Activated naive CD4-positive, alpha-beta T cell treated with anti-CD3 and anti-CD28 coated beads, Interleukin-2, amount 50 U/mL, for 24 hours (primary cell): ENCODE measurements at regions not wholly inside any gene's neighbourhood (a gene's known extent, or its start where the extent isn't known, plus 50 kb on each side); places are given as distances from the start of the nearest gene placed in this dataset.

Source experiments
- H3K27ac Mint-ChIP-seq: one replicate; pipeline ENCODE4 v1.8.0; 2021; ENCODE audit warnings: mild to moderate bottlenecking, mixed read lengths
- H3K27me3 Mint-ChIP-seq: one replicate; pipeline ENCODE4 v1.8.0; 2021; ENCODE audit warnings: mixed read lengths
- H3K36me3 Mint-ChIP-seq: one replicate; pipeline ENCODE4 v1.8.0; 2021; ENCODE audit warnings: mixed read lengths
- H3K4me1 Mint-ChIP-seq: one replicate; pipeline ENCODE4 v1.8.0; 2021; ENCODE audit warnings: mixed read lengths
- H3K4me3 Mint-ChIP-seq: one replicate; pipeline ENCODE4 v1.8.0; 2021; ENCODE audit warnings: mild to moderate bottlenecking, mixed read lengths
- H3K9me3 Mint-ChIP-seq: one replicate; pipeline ENCODE4 v1.8.0; 2021; ENCODE audit warnings: mixed read lengths

DNA sequence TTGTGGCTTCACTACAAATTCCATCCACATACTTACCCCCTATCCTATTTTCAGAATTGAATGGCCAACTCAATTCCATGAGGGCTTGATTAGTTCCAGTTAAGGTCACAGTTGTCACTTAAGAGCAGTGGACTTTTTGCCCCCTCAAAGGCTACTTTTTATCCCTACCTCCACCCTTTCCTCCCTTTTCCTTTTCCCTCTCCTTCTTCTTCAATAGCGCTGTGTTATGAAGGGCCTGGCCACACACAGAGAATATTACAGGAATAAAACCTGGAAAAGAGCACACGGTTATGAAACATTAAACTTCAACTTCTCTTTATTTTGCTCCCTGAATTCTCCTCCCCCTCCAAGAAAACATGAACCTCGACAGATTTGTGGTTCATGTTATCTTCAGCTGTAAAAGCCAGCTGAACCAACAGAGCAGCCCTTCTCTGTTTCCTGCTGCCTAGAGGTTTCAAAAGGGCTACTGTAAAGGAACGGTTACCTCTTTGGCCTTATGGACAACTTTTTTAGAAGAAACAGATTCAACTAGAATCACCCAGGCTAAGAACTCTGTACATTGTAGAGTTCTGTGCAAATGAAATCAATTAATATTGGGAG lies 87.0 kb upstream of the RPL34 start:
- peaks cover 7% of the 10 kb centered on the region for H3K9me3 Mint-ChIP-seq
- no peaks in the 10 kb centered on the region for H3K27me3 Mint-ChIP-seq
- H3K4me1 Mint-ChIP-seq = peaks cover 79% of the 10 kb centered on the region
- H3K36me3 Mint-ChIP-seq = peaks cover 2% of the 10 kb centered on the region
- peak overlapping the region; percentile 23 for H3K4me3 Mint-ChIP-seq
- H3K27ac Mint-ChIP-seq = peak overlapping the region; percentile 60

DNA sequence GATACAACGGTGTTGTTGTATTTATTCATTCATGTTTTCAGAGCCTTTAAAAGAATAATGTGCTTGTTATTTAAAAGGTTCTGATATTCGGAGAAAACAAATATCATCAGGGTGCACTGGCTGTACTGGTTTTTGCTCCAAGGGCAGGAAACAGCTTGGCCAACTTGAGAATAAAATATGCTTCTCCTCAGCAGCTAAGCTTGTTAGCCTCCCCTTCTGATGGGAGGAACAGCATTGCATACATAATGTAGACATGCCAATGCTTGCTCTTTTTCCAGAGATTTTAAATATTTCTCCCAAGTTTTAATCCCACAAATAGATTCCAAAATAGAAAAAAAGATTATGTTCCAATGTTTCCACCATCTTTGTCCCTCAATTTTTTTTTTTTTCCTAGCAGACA lies 87.6 kb upstream of the RPL34 start:
- peaks cover 85% of the 10 kb centered on the region for H3K4me1 Mint-ChIP-seq
- no peak overlapping the region for H3K27ac Mint-ChIP-seq
- peaks cover 11% of the 10 kb centered on the region for H3K9me3 Mint-ChIP-seq
- peaks cover 2% of the 10 kb centered on the region for H3K36me3 Mint-ChIP-seq
- H3K4me3 Mint-ChIP-seq = peak overlapping the region; percentile 13
- H3K27me3 Mint-ChIP-seq = no peaks in the 10 kb centered on the region

GRCh38 chr4:108532187-108532586 lies 88.2 kb upstream of the RPL34 start:
- Mint-ChIP-seq H3K27ac (peak overlapping the region; percentile 89), H3K27me3 (no peaks in the 10 kb centered on the region), H3K36me3 (peaks cover 6% of the 10 kb centered on the region), H3K4me1 (peaks cover 90% of the 10 kb centered on the region), H3K9me3 (peaks cover 11% of the 10 kb centered on the region), H3K4me3 (peak overlapping the region; percentile 66)

DNA sequence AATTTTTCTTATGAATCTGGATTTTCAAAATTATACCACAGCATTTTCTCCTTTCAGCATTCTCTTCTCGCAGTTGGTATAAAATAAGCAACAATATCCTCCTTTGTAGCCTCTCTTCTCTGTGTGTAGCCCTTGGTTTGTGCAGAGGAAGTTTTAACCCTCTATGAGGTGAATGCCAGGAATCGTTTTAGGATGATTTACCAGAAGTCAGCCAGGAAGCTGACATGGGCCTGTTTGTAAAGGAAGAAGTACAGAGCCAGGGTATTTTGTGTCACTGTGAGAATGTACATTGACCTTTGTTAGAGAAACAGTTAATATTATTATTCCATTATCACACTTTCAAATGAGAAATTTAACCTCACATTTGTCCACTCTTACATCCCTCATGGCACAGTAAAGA lies 88.9 kb upstream of the RPL34 start:
- H3K36me3 Mint-ChIP-seq = peaks cover 6% of the 10 kb centered on the region
- no peaks in the 10 kb centered on the region for H3K27me3 Mint-ChIP-seq
- peaks cover 16% of the 10 kb centered on the region for H3K9me3 Mint-ChIP-seq
- H3K4me1 Mint-ChIP-seq = peaks cover 93% of the 10 kb centered on the region
- H3K27ac Mint-ChIP-seq = peak overlapping the region; percentile 89
- peak overlapping the region; percentile 66 for H3K4me3 Mint-ChIP-seq

DNA sequence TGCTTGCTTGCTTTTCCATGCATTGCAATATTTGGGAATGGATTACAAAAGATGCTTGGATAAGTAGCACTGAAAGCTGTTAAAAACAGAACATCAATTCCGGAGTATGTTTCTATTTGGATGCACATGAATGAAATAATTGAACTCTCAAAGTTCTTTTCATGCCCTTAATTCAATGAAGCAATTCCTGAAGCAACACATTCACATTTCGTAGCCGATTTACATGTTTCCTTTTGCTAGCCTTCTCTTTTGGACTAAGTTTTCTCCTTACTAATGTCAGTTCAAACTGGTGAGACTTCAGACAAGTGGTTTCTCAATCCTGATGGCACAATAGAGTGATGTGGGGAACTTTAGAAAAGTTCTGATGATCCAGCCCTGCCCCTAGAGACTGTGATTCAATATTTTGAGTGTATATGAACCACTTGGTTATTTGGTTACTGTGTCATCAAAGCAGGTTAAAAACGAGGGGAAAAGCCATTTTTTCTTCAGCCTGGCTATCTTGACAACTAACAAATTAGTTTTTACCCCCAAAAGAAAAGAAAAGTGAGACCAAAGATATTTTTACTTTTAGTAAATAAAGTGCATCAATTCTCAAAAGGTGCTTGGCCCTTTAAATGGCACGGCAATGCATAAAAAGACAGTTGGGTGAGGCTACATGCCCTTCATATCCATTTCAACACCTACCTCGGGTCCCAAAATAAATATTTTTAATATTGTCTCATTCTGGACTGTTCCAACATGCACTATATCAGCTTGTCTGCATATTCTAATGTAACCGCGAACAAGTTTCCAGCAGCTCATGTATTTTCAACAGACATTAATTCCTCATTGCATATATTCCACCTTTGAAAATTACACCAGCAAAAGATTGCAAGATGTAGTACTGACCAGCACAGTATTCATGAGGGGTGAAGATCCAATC lies 90.1 kb upstream of the RPL34 start:
- Mint-ChIP-seq H3K27ac (peak overlapping the region; percentile 63), H3K36me3 (peaks cover 8% of the 10 kb centered on the region), H3K27me3 (no peaks in the 10 kb centered on the region), H3K9me3 (peaks cover 21% of the 10 kb centered on the region), H3K4me3 (peak overlapping the region; percentile 19), H3K4me1 (peaks cover 89% of the 10 kb centered on the region)

- peaks cover 92% of the 10 kb centered on the region for H3K4me1 Mint-ChIP-seq
- peak overlapping the region; percentile 86 for H3K27ac Mint-ChIP-seq
- H3K4me3 Mint-ChIP-seq = no peak overlapping the region
Observed at GRCh38 chr4:108529102-108529501, 91.3 kb upstream of the RPL34 start.

DNA sequence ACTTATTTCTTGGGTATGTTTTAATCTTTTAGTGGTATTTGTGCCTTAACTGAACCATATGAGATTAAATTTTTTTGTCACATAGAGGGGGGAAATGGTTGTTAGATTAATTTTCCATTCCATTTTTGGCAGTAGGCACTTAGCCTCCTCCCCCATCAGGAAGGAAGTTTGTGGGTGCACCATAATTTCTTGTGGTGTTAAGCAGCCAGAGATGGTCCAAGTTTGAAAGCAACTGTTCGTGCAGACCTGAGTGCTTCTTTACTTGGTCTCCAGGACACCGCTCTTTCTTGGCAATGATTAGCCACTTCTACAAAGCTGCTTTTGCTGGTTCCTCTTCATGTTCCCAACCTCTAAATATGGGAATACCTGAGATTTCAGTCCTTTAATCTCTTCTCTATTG lies 92.7 kb upstream of the RPL34 start:
- H3K4me1 Mint-ChIP-seq = peaks cover 78% of the 10 kb centered on the region
- H3K27me3 Mint-ChIP-seq = no peaks in the 10 kb centered on the region
- H3K36me3 Mint-ChIP-seq = peaks cover 10% of the 10 kb centered on the region
- H3K27ac Mint-ChIP-seq = peak overlapping the region; percentile 88
- peaks cover 21% of the 10 kb centered on the region for H3K9me3 Mint-ChIP-seq
- H3K4me3 Mint-ChIP-seq = peak overlapping the region; percentile 75

More at GRCh38 chr4:108529102-108529501, 91.3 kb upstream of the RPL34 start:
- Mint-ChIP-seq H3K27me3 (no peaks in the 10 kb centered on the region), H3K9me3 (peaks cover 21% of the 10 kb centered on the region), H3K36me3 (peaks cover 10% of the 10 kb centered on the region)

- peaks cover 43% of the 10 kb centered on the region for H3K4me1 Mint-ChIP-seq
- H3K27ac Mint-ChIP-seq = no peak overlapping the region
- peaks cover 1% of the 10 kb centered on the region for H3K36me3 Mint-ChIP-seq
- no peaks in the 10 kb centered on the region for H3K27me3 Mint-ChIP-seq
- H3K9me3 Mint-ChIP-seq = no peaks in the 10 kb centered on the region
- H3K4me3 Mint-ChIP-seq = no peak overlapping the region
Observed at GRCh38 chr4:108520807-108521206, 99.6 kb upstream of the RPL34 start.

- Mint-ChIP-seq H3K4me3 (no peak overlapping the region), H3K27me3 (no peaks in the 10 kb centered on the region), H3K36me3 (peaks cover 1% of the 10 kb centered on the region), H3K9me3 (no peaks in the 10 kb centered on the region), H3K4me1 (peaks cover 40% of the 10 kb centered on the region), H3K27ac (peak overlapping the region; percentile 19)
Observed at GRCh38 chr4:108519911-108520601, 100.3 kb upstream of the RPL34 start.

DNA sequence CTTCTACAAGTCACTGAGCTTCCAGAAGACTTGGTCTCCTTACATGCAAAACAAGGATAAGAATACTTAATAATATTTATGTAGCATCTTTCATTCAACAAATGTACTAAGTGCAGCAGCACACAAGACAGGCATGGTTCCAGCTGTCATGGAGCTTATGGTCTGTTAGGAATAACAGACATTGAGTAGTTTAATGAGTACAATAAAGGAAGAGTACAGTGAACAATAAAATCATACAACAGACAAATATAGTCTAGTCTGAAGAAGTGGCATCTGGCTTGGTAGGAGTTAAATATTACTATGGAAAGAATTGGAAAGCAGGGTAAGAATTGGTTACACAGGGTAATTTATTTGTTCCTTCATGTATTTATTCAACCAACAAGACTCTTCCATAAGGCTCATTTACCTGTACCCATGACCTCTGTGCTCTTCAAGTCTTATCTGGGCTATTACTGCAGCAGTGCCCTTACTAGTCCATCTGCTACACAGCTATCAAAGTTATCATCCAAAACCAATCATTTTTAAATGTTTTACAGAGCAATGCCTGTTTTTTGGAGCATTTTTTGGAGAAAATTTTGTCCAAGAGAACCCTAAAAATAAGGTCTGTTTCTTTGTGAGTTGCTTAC lies 101.1 kb upstream of the RPL34 start:
- H3K4me1 Mint-ChIP-seq = peaks cover 33% of the 10 kb centered on the region
- no peak overlapping the region for H3K27ac Mint-ChIP-seq
- H3K4me3 Mint-ChIP-seq = no peak overlapping the region
- no peaks in the 10 kb centered on the region for H3K27me3 Mint-ChIP-seq
- no peaks in the 10 kb centered on the region for H3K9me3 Mint-ChIP-seq
- H3K36me3 Mint-ChIP-seq = no peaks in the 10 kb centered on the region

- Mint-ChIP-seq H3K27me3 (no peaks in the 10 kb centered on the region), H3K36me3 (no peaks in the 10 kb centered on the region), H3K4me1 (peaks cover 19% of the 10 kb centered on the region), H3K4me3 (peak overlapping the region; percentile 82), H3K27ac (peak overlapping the region; percentile 71), H3K9me3 (no peaks in the 10 kb centered on the region)
Observed at GRCh38 chr4:108512615-108513505, 107.5 kb upstream of the RPL34 start.

DNA sequence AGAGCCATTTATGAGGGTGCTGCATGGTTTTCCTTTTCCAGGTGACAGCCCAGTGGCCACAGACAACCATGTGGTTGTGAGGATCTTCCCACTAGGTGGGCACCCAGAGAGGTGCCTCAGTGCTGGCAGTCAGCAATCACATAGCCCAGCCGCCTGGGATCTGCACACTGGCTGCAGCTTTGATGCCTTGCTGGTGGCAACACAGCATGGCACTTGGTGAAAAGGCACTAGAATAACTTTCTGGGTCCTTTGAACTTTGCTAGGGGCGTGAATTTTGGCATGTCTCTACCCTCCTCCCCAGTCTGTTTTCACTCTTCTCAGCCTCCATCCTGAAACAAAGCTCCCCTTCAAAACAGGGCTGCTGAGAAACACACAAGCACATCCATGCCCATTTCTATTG lies 108.8 kb upstream of the RPL34 start:
- Mint-ChIP-seq H3K9me3 (no peaks in the 10 kb centered on the region), H3K36me3 (no peaks in the 10 kb centered on the region), H3K27ac (peak overlapping the region; percentile 3), H3K4me3 (no peak overlapping the region), H3K4me1 (peaks cover 19% of the 10 kb centered on the region), H3K27me3 (no peaks in the 10 kb centered on the region)

GRCh38 chr4:108502356-108502755 lies 118.0 kb upstream of the RPL34 start:
- Mint-ChIP-seq H3K27ac (no peak overlapping the region), H3K9me3 (peaks cover 3% of the 10 kb centered on the region), H3K4me1 (peaks cover 12% of the 10 kb centered on the region), H3K4me3 (no peak overlapping the region), H3K27me3 (no peaks in the 10 kb centered on the region), H3K36me3 (no peaks in the 10 kb centered on the region)

DNA sequence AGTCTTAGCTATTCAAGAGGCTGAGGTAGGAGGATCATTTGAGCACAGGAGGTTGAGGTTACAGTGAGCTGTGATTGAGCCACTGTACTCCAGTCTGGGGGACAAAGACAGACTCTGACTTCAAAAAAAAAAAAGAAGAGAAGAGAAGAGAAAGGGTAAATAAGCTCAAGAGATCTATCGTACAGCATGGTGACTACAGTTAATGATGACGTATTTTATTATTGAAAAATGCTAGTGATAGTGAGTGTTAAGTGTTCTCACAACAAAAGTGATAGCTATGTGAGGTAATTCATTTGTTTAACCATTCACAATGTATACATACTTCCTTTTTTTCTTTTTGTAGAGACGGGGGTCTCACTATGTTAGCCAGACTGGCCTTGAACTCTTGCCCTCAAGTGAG lies 121.5 kb upstream of the RPL34 start:
- peaks cover 7% of the 10 kb centered on the region for H3K4me1 Mint-ChIP-seq
- no peaks in the 10 kb centered on the region for H3K9me3 Mint-ChIP-seq
- H3K27me3 Mint-ChIP-seq = no peaks in the 10 kb centered on the region
- H3K4me3 Mint-ChIP-seq = no peak overlapping the region
- H3K27ac Mint-ChIP-seq = no peak overlapping the region
- H3K36me3 Mint-ChIP-seq = peaks cover 3% of the 10 kb centered on the region

GRCh38 chr4:108493596-108493931 lies 126.8 kb upstream of the RPL34 start:
- Mint-ChIP-seq H3K4me1 (peaks cover 15% of the 10 kb centered on the region), H3K36me3 (peaks cover 9% of the 10 kb centered on the region), H3K4me3 (no peak overlapping the region), H3K27ac (peak overlapping the region; percentile 8), H3K27me3 (no peaks in the 10 kb centered on the region), H3K9me3 (peaks cover 9% of the 10 kb centered on the region)
